Activated T-helper 2 cell treated with anti-CD3 and anti-CD28 coated beads, Interferon-gamma antibody, Interleukin-2, Interleukin-4, amounts not matched to agents 10 μg/mL and 5 μg/mL and 100 μg/mL, durations not matched to agents 14 hours and 24 hours and 36 hours (primary cell): ENCODE measurements at regions not wholly inside any gene's neighbourhood (a gene's known extent, or its start where the extent isn't known, plus 50 kb on each side); places are given as distances from the start of the nearest gene placed in this dataset.
"Not testable (repeated sequence)": the region's sequence is repeated elsewhere in the genome, so short reads cannot be mapped to it uniquely, and the experiment has no call there.

Experiments used
- DNase-seq: peaks from one replicate; pipeline ENCODE4 v3.0.0; 2021; ENCODE audit warnings: low spot score
- H3K27ac Mint-ChIP-seq: one replicate; pipeline ENCODE4 v1.8.0; 2021; ENCODE audit warnings: mixed read lengths
- H3K27me3 Mint-ChIP-seq: one replicate; pipeline ENCODE4 v1.8.0; 2021; ENCODE audit warnings: low read depth, mixed read lengths
- H3K36me3 Mint-ChIP-seq: one replicate; pipeline ENCODE4 v1.8.0; 2021; ENCODE audit warnings: low read depth, mixed read lengths
- H3K4me1 Mint-ChIP-seq: one replicate; pipeline ENCODE4 v1.8.0; 2021; ENCODE audit warnings: low read depth, mixed read lengths
- H3K4me3 Mint-ChIP-seq: one replicate; pipeline ENCODE4 v1.8.0; 2021; ENCODE audit warnings: low read depth, mild to moderate bottlenecking, moderate library complexity, mixed read lengths
- H3K9me3 Mint-ChIP-seq: one replicate; pipeline ENCODE4 v1.8.0; 2021; ENCODE audit warnings: mixed read lengths
- intact Hi-C: fragments of 100-400 bp; cut with micrococcal nuclease; formaldehyde crosslinking; loops from one replicate; pipeline ENCODE4 v1.15.1; 2023

- DNase-seq = no peak
- intact Hi-C loops = no loop called here
- H3K27ac Mint-ChIP-seq = no peak overlapping the region
- H3K36me3 Mint-ChIP-seq = no peaks in the 10 kb centered on the region
- H3K9me3 Mint-ChIP-seq = no peaks in the 10 kb centered on the region
- H3K27me3 Mint-ChIP-seq = no peaks in the 10 kb centered on the region
- no peak overlapping the region for H3K4me3 Mint-ChIP-seq
- no peaks in the 10 kb centered on the region for H3K4me1 Mint-ChIP-seq
Measured at GRCh38 chr1:30660241-30660640, 63.1 kb downstream of the MATN1 start.

- H3K4me1 Mint-ChIP-seq = no peaks in the 10 kb centered on the region
- H3K4me3 Mint-ChIP-seq = no peak overlapping the region
- H3K27me3 Mint-ChIP-seq = no peaks in the 10 kb centered on the region
- H3K27ac Mint-ChIP-seq = no peak overlapping the region
- no peak for DNase-seq
- H3K36me3 Mint-ChIP-seq = no peaks in the 10 kb centered on the region
- intact Hi-C loops = no loop called here
- H3K9me3 Mint-ChIP-seq = peaks cover 3% of the 10 kb centered on the region
Measured at GRCh38 chr1:30659702-30660101, 63.7 kb downstream of the MATN1 start.

GRCh38 chr1:30658375-30658774, 65.0 kb downstream of the MATN1 start:
- DNase-seq, H3K4me1 Mint-ChIP-seq, H3K27ac Mint-ChIP-seq, intact Hi-C loops, H3K27me3 Mint-ChIP-seq, H3K36me3 Mint-ChIP-seq, H3K9me3 Mint-ChIP-seq, H3K4me3 Mint-ChIP-seq: not testable (repeated sequence)

- Mint-ChIP-seq H3K4me1 (no peaks in the 10 kb centered on the region), H3K9me3 (peaks cover 3% of the 10 kb centered on the region), H3K36me3 (no peaks in the 10 kb centered on the region), H3K27me3 (no peaks in the 10 kb centered on the region), H3K27ac (no peak overlapping the region), H3K4me3 (no peak overlapping the region)
- intact Hi-C loops = no loop called here
- DNase-seq = no peak
Measured at GRCh38 chr1:30658014-30658336, 65.4 kb downstream of the MATN1 start.

- no peak for DNase-seq
- Mint-ChIP-seq H3K4me1 (peaks cover under 1% of the 10 kb centered on the region), H3K36me3 (no peaks in the 10 kb centered on the region), H3K27me3 (no peaks in the 10 kb centered on the region), H3K27ac (no peak overlapping the region), H3K4me3 (no peak overlapping the region), H3K9me3 (peaks cover 3% of the 10 kb centered on the region)
- intact Hi-C loops = no loop called here
Measured at GRCh38 chr1:30657131-30658013, 66.0 kb downstream of the MATN1 start.

GRCh38 chr1:30656171-30656940, 67.0 kb downstream of the MATN1 start:
- no peaks in the 10 kb centered on the region for H3K36me3 Mint-ChIP-seq
- H3K27ac Mint-ChIP-seq = no peak overlapping the region
- H3K4me1 Mint-ChIP-seq = peaks cover 2% of the 10 kb centered on the region
- H3K27me3 Mint-ChIP-seq = no peaks in the 10 kb centered on the region
- no peak for DNase-seq
- peaks cover 3% of the 10 kb centered on the region for H3K9me3 Mint-ChIP-seq
- intact Hi-C loops = no loop called here
- H3K4me3 Mint-ChIP-seq = no peak overlapping the region

GRCh38 chr1:30655672-30656071, 67.7 kb downstream of the MATN1 start:
- Mint-ChIP-seq H3K4me1 (peaks cover 2% of the 10 kb centered on the region), H3K27ac (no peak overlapping the region), H3K27me3 (no peaks in the 10 kb centered on the region), H3K36me3 (no peaks in the 10 kb centered on the region), H3K9me3 (peaks cover 3% of the 10 kb centered on the region), H3K4me3 (no peak overlapping the region)
- intact Hi-C loops = no loop called here
- DNase-seq = no peak

- intact Hi-C loops = no loop called here
- Mint-ChIP-seq H3K4me3 (no peak overlapping the region), H3K27me3 (peaks cover 3% of the 10 kb centered on the region), H3K27ac (no peak overlapping the region), H3K9me3 (peaks cover 3% of the 10 kb centered on the region), H3K36me3 (no peaks in the 10 kb centered on the region), H3K4me1 (peaks cover 2% of the 10 kb centered on the region)
- DNase-seq = no peak
Measured at GRCh38 chr1:30654188-30654587, 69.2 kb downstream of the MATN1 start.

GRCh38 chr1:30652152-30652841, 71.1 kb downstream of the MATN1 start:
- peaks cover 2% of the 10 kb centered on the region for H3K4me1 Mint-ChIP-seq
- intact Hi-C loops = no loop called here
- H3K27ac Mint-ChIP-seq = no peak overlapping the region
- H3K4me3 Mint-ChIP-seq = no peak overlapping the region
- H3K36me3 Mint-ChIP-seq = no peaks in the 10 kb centered on the region
- peaks cover 3% of the 10 kb centered on the region for H3K27me3 Mint-ChIP-seq
- DNase-seq = no peak
- peaks cover 3% of the 10 kb centered on the region for H3K9me3 Mint-ChIP-seq

- H3K4me3 Mint-ChIP-seq, H3K9me3 Mint-ChIP-seq, H3K36me3 Mint-ChIP-seq, intact Hi-C loops, H3K4me1 Mint-ChIP-seq, H3K27ac Mint-ChIP-seq, DNase-seq, H3K27me3 Mint-ChIP-seq: not testable (repeated sequence)
Measured at GRCh38 chr1:30651395-30651794, 72.0 kb downstream of the MATN1 start.

- Mint-ChIP-seq H3K4me3 (no peak overlapping the region), H3K9me3 (peaks cover 3% of the 10 kb centered on the region), H3K27me3 (peaks cover 3% of the 10 kb centered on the region), H3K4me1 (peaks cover 2% of the 10 kb centered on the region), H3K36me3 (no peaks in the 10 kb centered on the region), H3K27ac (no peak overlapping the region)
- intact Hi-C loops = no loop called here
- no peak for DNase-seq
Measured at GRCh38 chr1:30650968-30651320, 72.4 kb downstream of the MATN1 start.

- Mint-ChIP-seq H3K9me3 (peaks cover 3% of the 10 kb centered on the region), H3K4me1 (peaks cover 2% of the 10 kb centered on the region), H3K27me3 (peaks cover 3% of the 10 kb centered on the region), H3K36me3 (no peaks in the 10 kb centered on the region), H3K27ac (no peak overlapping the region), H3K4me3 (no peak overlapping the region)
- intact Hi-C loops = no loop called here
- no peak for DNase-seq
Measured at GRCh38 chr1:30650038-30650967, 73.1 kb downstream of the MATN1 start.
